H9 (cell line): ENCODE measurements at regions not wholly inside any gene's neighbourhood (a gene's known extent, or its start where the extent isn't known, plus 50 kb on each side); places are given as distances from the start of the nearest gene placed in this dataset.

Source experiments
- DNase-seq: peaks from one replicate; pipeline ENCODE4 v3.0.0-alpha.2; 2017
- H2AFZ ChIP-seq: one replicate; pipeline ENCODE4 v1.6.1; 2013; ENCODE audit warnings: mild to moderate bottlenecking, low read length, control low read depth, moderate library complexity
- H2AK5ac ChIP-seq: 2 replicates; pipeline ENCODE4 v1.6.1; 2013; ENCODE audit warnings: low read length, control low read depth, mixed read lengths; ENCODE audit not compliant: insufficient read length
- H2BK120ac ChIP-seq: one replicate; pipeline ENCODE4 v1.6.1; 2013; ENCODE audit warnings: low read depth, mild to moderate bottlenecking, low read length, control low read depth, inconsistent platforms; ENCODE audit not compliant: poor library complexity, severe bottlenecking
- H2BK12ac ChIP-seq: 2 replicates; pipeline ENCODE4 v1.6.1; 2013; ENCODE audit warnings: low read length, control low read depth, mixed read lengths, low read depth; ENCODE audit not compliant: insufficient read length
- H2BK15ac ChIP-seq: 2 replicates; pipeline ENCODE4 v1.6.1; 2013; ENCODE audit warnings: low read depth, low read length, control low read depth
- H2BK20ac ChIP-seq: one replicate; pipeline ENCODE4 v1.6.1; 2013; ENCODE audit warnings: low read depth, mild to moderate bottlenecking, low read length, control low read depth, inconsistent platforms; ENCODE audit not compliant: poor library complexity, severe bottlenecking
- H2BK5ac ChIP-seq: 2 replicates; pipeline ENCODE4 v1.6.1; 2013; ENCODE audit warnings: low read length, control low read depth, mixed read lengths; ENCODE audit not compliant: insufficient read length
- H3K14ac ChIP-seq: 2 replicates; pipeline ENCODE4 v1.6.1; 2013; ENCODE audit warnings: low read length, control low read depth; ENCODE audit not compliant: insufficient read depth
- H3K18ac ChIP-seq: 2 replicates; pipeline ENCODE4 v1.6.1; 2013; ENCODE audit warnings: low read depth, mild to moderate bottlenecking, mixed read lengths, low read length, control low read depth; ENCODE audit not compliant: insufficient read length
- H3K23ac ChIP-seq: 2 replicates; pipeline ENCODE4 v1.6.1; 2013; ENCODE audit warnings: low read length, control low read depth, mixed read lengths, low read depth; ENCODE audit not compliant: insufficient read length
- H3K23me2 ChIP-seq: 2 replicates; pipeline ENCODE4 v1.6.1; 2013; ENCODE audit warnings: low read depth, mild to moderate bottlenecking, mixed read lengths, low read length, control low read depth; ENCODE audit not compliant: insufficient read length, poor library complexity, severe bottlenecking
- H3K27ac ChIP-seq: 2 replicates; pipeline ENCODE4 v1.5.1; 2013; ENCODE audit warnings: low read length, control low read depth, mixed read lengths, low read depth; ENCODE audit not compliant: insufficient read length
- H3K27me3 ChIP-seq: 2 replicates; pipeline ENCODE4 v1.6.1; 2013; ENCODE audit warnings: low read length, control low read depth, inconsistent platforms; ENCODE audit not compliant: insufficient read depth
- H3K4ac ChIP-seq: 2 replicates; pipeline ENCODE4 v1.6.1; 2013; ENCODE audit warnings: low read depth, mild to moderate bottlenecking, control low read depth, inconsistent platforms, low read length, moderate library complexity
- H3K4me1 ChIP-seq: 2 replicates; pipeline ENCODE4 v1.6.1; 2013; ENCODE audit warnings: low read length, control low read depth, inconsistent platforms; ENCODE audit not compliant: insufficient read depth
- H3K4me2 ChIP-seq: 2 replicates; pipeline ENCODE4 v1.6.1; 2013; ENCODE audit warnings: low read length, control low read depth, mixed read lengths; ENCODE audit not compliant: insufficient read length, insufficient read depth
- H3K56ac ChIP-seq: 2 replicates; pipeline ENCODE4 v1.6.1; 2013; ENCODE audit warnings: low read depth, mild to moderate bottlenecking, mixed read lengths, low read length, control low read depth; ENCODE audit not compliant: insufficient read length
- H3K79me1 ChIP-seq: 2 replicates; pipeline ENCODE4 v1.6.1; 2013; ENCODE audit warnings: low read depth, mild to moderate bottlenecking, moderate library complexity, low read length, control low read depth, inconsistent platforms; ENCODE audit not compliant: insufficient read depth, poor library complexity, severe bottlenecking
- H3K79me2 ChIP-seq: 2 replicates; pipeline ENCODE4 v1.6.1; 2013; ENCODE audit warnings: low read length, control low read depth, inconsistent platforms; ENCODE audit not compliant: insufficient read depth
- H3K9ac ChIP-seq: 2 replicates; pipeline ENCODE4 v1.6.1; 2013; ENCODE audit warnings: low read length, control low read depth, mixed read lengths; ENCODE audit not compliant: insufficient read length; ENCODE audit errors: extremely low read depth
- H3K9me3 ChIP-seq: one replicate; pipeline ENCODE4 v1.6.1; 2013; ENCODE audit warnings: low read depth, low read length, inconsistent platforms; ENCODE audit not compliant: control insufficient read depth
- H3T11ph ChIP-seq: one replicate; pipeline ENCODE4 v1.6.1; 2013; ENCODE audit warnings: mild to moderate bottlenecking, low read length, control low read depth, inconsistent platforms
- H4K20me1 ChIP-seq: one replicate; pipeline ENCODE4 v1.6.1; 2013; ENCODE audit not compliant: control insufficient read depth, insufficient read length, insufficient read depth
- H4K5ac ChIP-seq: 2 replicates; pipeline ENCODE4 v1.6.1; 2013; ENCODE audit warnings: low read depth, mild to moderate bottlenecking, mixed read lengths, low read length, control low read depth; ENCODE audit not compliant: insufficient read length
- H4K8ac ChIP-seq: replicated peaks from 2 replicates; pipeline ENCODE4 v1.6.1; 2013; ENCODE audit warnings: low read length, control low read depth, mixed read lengths, low read depth; ENCODE audit not compliant: insufficient read length
- H4K91ac ChIP-seq: 2 replicates; pipeline ENCODE4 v1.6.1; 2013; ENCODE audit warnings: low read depth, mild to moderate bottlenecking, moderate library complexity, mixed read lengths, low read length, control low read depth; ENCODE audit not compliant: insufficient read length
- H3K27ac Mint-ChIP-seq, 3 experiments: 2 replicates in 2 of 3; 3 replicates in 1 of 3; pipeline ENCODE4 v1.8.0; 2020 to 2021; ENCODE audit warnings: mixed read lengths in 3 of 3, mild to moderate bottlenecking in 1 of 3, moderate library complexity in 1 of 3
- H3K27me3 Mint-ChIP-seq: 2 replicates; pipeline ENCODE4 v1.8.0; 2021; ENCODE audit warnings: low read depth, mild to moderate bottlenecking, moderate library complexity, mixed read lengths
- H3K36me3 Mint-ChIP-seq, 3 experiments: 2 replicates in 2 of 3; 3 replicates in 1 of 3; pipeline ENCODE4 v1.8.0; 2020 to 2021; ENCODE audit warnings: low read depth in 3 of 3, mixed read lengths in 3 of 3; ENCODE audit not compliant: insufficient read depth in 1 of 3
- H3K4me1 Mint-ChIP-seq, 2 experiments: 2 replicates each; pipeline ENCODE4 v1.8.0; 2020; ENCODE audit warnings: mixed read lengths in 2 of 2
- H3K4me3 Mint-ChIP-seq, 2 experiments: 2 replicates in 1 of 2; 3 replicates in 1 of 2; pipeline ENCODE4 v1.8.0; 2020 to 2021; ENCODE audit warnings: mild to moderate bottlenecking in 2 of 2, mixed read lengths in 2 of 2, moderate library complexity in 1 of 2
- H3K9me3 Mint-ChIP-seq, 2 experiments: 2 replicates in 1 of 2; 3 replicates in 1 of 2; pipeline ENCODE4 v1.8.0; 2020; ENCODE audit warnings: mild to moderate bottlenecking in 2 of 2, mixed read lengths in 2 of 2, moderate library complexity in 1 of 2
- WGBS: extraction: QIAGEN DNeasy Blood & Tissue Kit; methylation state at CpG from one replicate; pipeline ENCODE4 v1.1.7; 2013; ENCODE audit warnings: missing lambda C conversion rate, low lambda C conversion rate, mixed read lengths; ENCODE audit not compliant: insufficient read length; ENCODE audit errors: extremely low coverage; 5-methylcytosine and 5-hydroxymethylcytosine counted together
- TF ChIP-seq, protein P1 (sequence below): fragments of 200-600 bp; sonication (generic); conservative IDR thresholded peaks from 3 replicates; pipeline ENCODE4 v1.8.0; 2021; ENCODE audit warnings: antibody characterized with exemption, mild to moderate bottlenecking

DNA sequence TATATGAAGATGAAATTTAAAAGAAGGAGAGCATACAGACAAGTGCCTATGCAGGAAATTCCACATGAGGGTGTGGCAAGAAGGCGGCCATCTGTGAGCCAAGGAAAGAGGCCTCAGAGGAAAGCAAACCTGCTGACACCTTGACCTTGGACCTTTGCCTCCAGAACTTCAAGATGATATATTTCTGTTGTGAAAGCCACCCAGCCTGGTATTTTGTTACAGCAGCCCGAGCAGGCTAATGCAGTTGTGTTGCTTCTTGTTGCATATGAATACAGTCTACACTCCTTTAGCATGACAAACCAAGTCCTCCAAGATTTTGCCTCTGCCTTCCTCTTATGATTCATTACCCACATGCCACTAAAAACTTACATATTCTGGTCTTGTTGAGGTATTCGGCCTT lies 374.8 kb upstream of the TRIB2 start:
- H2BK15ac ChIP-seq, result no peak overlapping the region
- no peaks in the 10 kb centered on the region for H3K23me2 ChIP-seq
- no peak overlapping the region for H2BK12ac ChIP-seq
- no peak overlapping the region for H3K14ac ChIP-seq
- Mint-ChIP-seq H3K27ac (no peak overlapping the region; a peak in 1 of 7 replicates), H3K27me3 (no peaks in the 10 kb centered on the region), H3K36me3 (no peaks in the 10 kb centered on the region), H3K4me3 (no peak overlapping the region), H3K9me3 (no peaks in the 10 kb centered on the region; a peak in 1 of 5 replicates), H3K4me1 (peaks cover 3 to 6% of the 10 kb centered on the region in 2 experiments; a peak in 2 of 4 replicates)
- no peak overlapping the region for H3K27ac ChIP-seq
- no peak overlapping the region for H2BK120ac ChIP-seq
- TF ChIP-seq, protein P1, sequence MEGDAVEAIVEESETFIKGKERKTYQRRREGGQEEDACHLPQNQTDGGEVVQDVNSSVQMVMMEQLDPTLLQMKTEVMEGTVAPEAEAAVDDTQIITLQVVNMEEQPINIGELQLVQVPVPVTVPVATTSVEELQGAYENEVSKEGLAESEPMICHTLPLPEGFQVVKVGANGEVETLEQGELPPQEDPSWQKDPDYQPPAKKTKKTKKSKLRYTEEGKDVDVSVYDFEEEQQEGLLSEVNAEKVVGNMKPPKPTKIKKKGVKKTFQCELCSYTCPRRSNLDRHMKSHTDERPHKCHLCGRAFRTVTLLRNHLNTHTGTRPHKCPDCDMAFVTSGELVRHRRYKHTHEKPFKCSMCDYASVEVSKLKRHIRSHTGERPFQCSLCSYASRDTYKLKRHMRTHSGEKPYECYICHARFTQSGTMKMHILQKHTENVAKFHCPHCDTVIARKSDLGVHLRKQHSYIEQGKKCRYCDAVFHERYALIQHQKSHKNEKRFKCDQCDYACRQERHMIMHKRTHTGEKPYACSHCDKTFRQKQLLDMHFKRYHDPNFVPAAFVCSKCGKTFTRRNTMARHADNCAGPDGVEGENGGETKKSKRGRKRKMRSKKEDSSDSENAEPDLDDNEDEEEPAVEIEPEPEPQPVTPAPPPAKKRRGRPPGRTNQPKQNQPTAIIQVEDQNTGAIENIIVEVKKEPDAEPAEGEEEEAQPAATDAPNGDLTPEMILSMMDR, result no peak
- H2AK5ac ChIP-seq, result no peak overlapping the region
- no peaks in the 10 kb centered on the region for H4K20me1 ChIP-seq
- H4K5ac ChIP-seq, result no peak overlapping the region
- no peaks in the 10 kb centered on the region for H3K79me1 ChIP-seq
- no peak overlapping the region for H3K18ac ChIP-seq
- no peaks in the 10 kb centered on the region for H3K9me3 ChIP-seq
- H3K4ac ChIP-seq, result no peak overlapping the region
- no peaks in the 10 kb centered on the region for H3K27me3 ChIP-seq
- H3K4me2 ChIP-seq, result no peak overlapping the region
- WGBS, result no CpG with 5 or more reads among the region's 3 CpGs
- H3K23ac ChIP-seq, result no peak overlapping the region
- no peaks in the 10 kb centered on the region for H3K79me2 ChIP-seq
- H4K91ac ChIP-seq, result no peak overlapping the region
- no peak for DNase-seq
- no peak overlapping the region for H3K56ac ChIP-seq
- no peak overlapping the region for H2AFZ ChIP-seq
- H3K4me1 ChIP-seq, result no peaks in the 10 kb centered on the region
- no peak overlapping the region for H3T11ph ChIP-seq
- H2BK5ac ChIP-seq, result no peak overlapping the region
- no peak overlapping the region for H4K8ac ChIP-seq
- no peak overlapping the region for H2BK20ac ChIP-seq
- no peak overlapping the region for H3K9ac ChIP-seq
